ENCODE measurements at regions not wholly inside any gene's neighbourhood (a gene's known extent, or its start where the extent isn't known, plus 50 kb on each side); places are given as distances from the start of the nearest gene placed in this dataset.

GRCh38 chr2:176645494-176645893 is 376.3 kb downstream of the MTX2 start:
- ChIA-PET POLR2A (no interaction called here), CTCF (interaction anchor here (1.3 to 33.0 kb wide), 8 partner anchors 7 to 534 kb away, joined by 4 to 1421 read pairs (median 6); partner anchors contain the start of genes HOXD10, HOXD8 and HOXD9)
- no peak for DNase-seq (ENCODE audit: low read depth, low spot score)
- no peak for TF ChIP-seq CTCF (IDR thresholded peaks at IDR 0.05; ENCODE audit: insufficient read depth, low read length, missing control alignments)
- no peak overlapping the region for H3K4me3 ChIP-seq (ENCODE audit: low read depth, low read length)

GRCh38 chr2:176646033-176646615 is 376.9 kb downstream of the MTX2 start:
- DNase-seq (ENCODE audit: low read depth, low spot score) = no peak
- TF ChIP-seq CTCF (IDR thresholded peaks at IDR 0.05; ENCODE audit: insufficient read depth, low read length, missing control alignments) = no peak
- ChIA-PET POLR2A (no interaction called here), CTCF (interaction anchor here (0.6 to 33.0 kb wide), 6 partner anchors 8 to 797 kb away, joined by 4 to 1421 read pairs (median 6); partner anchors contain the start of genes HOXD8 and HOXD9)
- no peak overlapping the region for H3K4me3 ChIP-seq (ENCODE audit: low read depth, low read length)

GRCh38 chr2:176647325-176648165 is 378.3 kb downstream of the MTX2 start:
- no peak for DNase-seq (ENCODE audit: low read depth, low spot score)
- ChIA-PET CTCF (interaction anchor here (1.3 to 33.0 kb wide), 3 partner anchors 9 to 513 kb away, joined by 3 to 1421 read pairs (median 18); partner anchors contain the start of genes HOXD8 and HOXD9), POLR2A (no interaction called here)
- no peak overlapping the region for H3K4me3 ChIP-seq (ENCODE audit: low read depth, low read length)
- no peak for TF ChIP-seq CTCF (IDR thresholded peaks at IDR 0.05; ENCODE audit: insufficient read depth, low read length, missing control alignments)

GRCh38 chr2:176648700-176649297 is 379.6 kb downstream of the MTX2 start:
- no peak for TF ChIP-seq CTCF (IDR thresholded peaks at IDR 0.05; ENCODE audit: insufficient read depth, low read length, missing control alignments)
- no peak for DNase-seq (ENCODE audit: low read depth, low spot score)
- POLR2A ChIA-PET = no interaction called here
- no peak overlapping the region for H3K4me3 ChIP-seq (ENCODE audit: low read depth, low read length)
- CTCF ChIA-PET = interaction anchor here (0.8 to 33.0 kb wide), 8 partner anchors 9 to 538 kb away, joined by 3 to 1421 read pairs (median 28); partner anchors contain the start of genes HOXD8 and HOXD9

GRCh38 chr2:176650104-176650837 is 381.0 kb downstream of the MTX2 start:
- ChIA-PET POLR2A (no interaction called here), CTCF (interaction anchor here (0.6 to 33.0 kb wide), 19 partner anchors 10 to 539 kb away, joined by 3 to 1421 read pairs (median 26); partner anchors contain the start of genes HOXD10, HOXD8 and HOXD9)
- no peak overlapping the region for H3K4me3 ChIP-seq (ENCODE audit: low read depth, low read length)
- no peak for TF ChIP-seq CTCF (IDR thresholded peaks at IDR 0.05; ENCODE audit: insufficient read depth, low read length, missing control alignments)
- no peak for DNase-seq (ENCODE audit: low read depth, low spot score)

All from AG04449 (cell line).